WTC11 (cell line): ENCODE measurements at regions not wholly inside any gene's neighbourhood (a gene's known extent, or its start where the extent isn't known, plus 50 kb on each side); places are given as distances from the start of the nearest gene placed in this dataset.

Experiments used
- ATAC-seq: fragments of 200-7000 bp; cut with Tn5 transposase; 2 replicates; pipeline ENCODE4 v1.10.0; 2021; ENCODE audit warnings: mild to moderate bottlenecking, moderate library complexity
- CTCF ChIA-PET: fragments of 300-600 bp; sonication (Branson Sonifier 250); formaldehyde crosslinking; loops from one replicate; lab custom pipeline; 2021; ENCODE audit warnings: antibody characterized with exemption; lab: Charles Lee
- POLR2A ChIA-PET: fragments of 350-600 bp; sonication (Branson Sonifier 250); formaldehyde crosslinking; loops from one replicate; lab custom pipeline; 2021; ENCODE audit warnings: antibody characterized with exemption; lab: Charles Lee
- DNase-seq: peaks from one replicate; pipeline ENCODE4 v3.0.0; 2021; ENCODE audit warnings: low spot score
- H3K27ac Mint-ChIP-seq: 2 replicates; pipeline ENCODE4 v1.8.0; 2021; ENCODE audit warnings: mixed read lengths
- H3K27me3 Mint-ChIP-seq: 2 replicates; pipeline ENCODE4 v1.8.0; 2021; ENCODE audit warnings: low read depth, mild to moderate bottlenecking, moderate library complexity, mixed read lengths
- H3K36me3 Mint-ChIP-seq: 2 replicates; pipeline ENCODE4 v1.8.0; 2021; ENCODE audit warnings: mixed read lengths
- H3K4me1 Mint-ChIP-seq: 2 replicates; pipeline ENCODE4 v1.8.0; 2022; ENCODE audit warnings: mixed read lengths
- H3K4me3 Mint-ChIP-seq: 2 replicates; pipeline ENCODE4 v1.8.0; 2021; ENCODE audit warnings: mild to moderate bottlenecking, moderate library complexity, mixed read lengths
- H3K9me3 Mint-ChIP-seq: 2 replicates; pipeline ENCODE4 v1.8.0; 2021; ENCODE audit warnings: mixed read lengths
- ATF1 ChIP-seq: sonication (generic); formaldehyde crosslinking; IDR thresholded peaks from 2 replicates; pipeline ENCODE4 v1.8.1; 2023; ENCODE audit warnings: mild to moderate bottlenecking, moderate library complexity, missing genetic modification reagents
- ELF4 ChIP-seq: sonication (generic); formaldehyde crosslinking; IDR thresholded peaks from 2 replicates; pipeline ENCODE4 v1.8.1; 2022; ENCODE audit warnings: low read depth, mild to moderate bottlenecking, moderate library complexity, missing genetic modification reagents
- FOXP1 ChIP-seq: sonication (generic); formaldehyde crosslinking; IDR thresholded peaks from 2 replicates; pipeline ENCODE4 v1.8.0; 2022; ENCODE audit warnings: missing genetic modification reagents, mild to moderate bottlenecking, moderate library complexity, borderline replicate concordance
- GTF2I ChIP-seq: fragments of 250-450 bp; sonication (Bioruptor Pico); conservative IDR thresholded peaks from 2 replicates; pipeline ENCODE4 v1.4.0; 2021; ENCODE audit warnings: mild to moderate bottlenecking
- HMGA2 ChIP-seq: fragments of 250-450 bp; sonication (Bioruptor Pico); IDR thresholded peaks from 2 replicates; pipeline ENCODE4 v1.4.0; 2021; ENCODE audit warnings: mild to moderate bottlenecking, moderate library complexity
- HMGXB4 ChIP-seq: sonication (generic); formaldehyde crosslinking; IDR thresholded peaks from 2 replicates; pipeline ENCODE4 v1.8.1; 2023; ENCODE audit warnings: mild to moderate bottlenecking, moderate library complexity, missing genetic modification reagents
- KAT7 ChIP-seq: sonication (generic); formaldehyde crosslinking; IDR thresholded peaks from 2 replicates; pipeline ENCODE4 v1.8.1; 2023; ENCODE audit warnings: missing genetic modification reagents, mild to moderate bottlenecking, borderline replicate concordance
- MYBL2 ChIP-seq: sonication (generic); formaldehyde crosslinking; IDR thresholded peaks from 2 replicates; pipeline ENCODE4 v1.8.1; 2023; ENCODE audit warnings: mild to moderate bottlenecking, moderate library complexity, missing genetic modification reagents
- OVOL2 ChIP-seq: fragments of 250-450 bp; sonication (Bioruptor Pico); IDR thresholded peaks from 2 replicates; pipeline ENCODE4 v1.9.0; 2021; ENCODE audit warnings: mild to moderate bottlenecking, borderline replicate concordance
- SOX15 ChIP-seq: fragments of 250-450 bp; sonication (Bioruptor Pico); IDR thresholded peaks from 2 replicates; pipeline ENCODE4 v1.9.0; 2021; ENCODE audit warnings: mild to moderate bottlenecking
- TEAD1 ChIP-seq: sonication (generic); formaldehyde crosslinking; IDR thresholded peaks from 2 replicates; pipeline ENCODE4 v1.8.0; 2022; ENCODE audit warnings: mild to moderate bottlenecking, missing genetic modification reagents
- TP53 ChIP-seq: sonication (generic); formaldehyde crosslinking; IDR thresholded peaks from 2 replicates; pipeline ENCODE4 v1.8.1; 2023; ENCODE audit warnings: mild to moderate bottlenecking, missing genetic modification reagents
- ZBTB43 ChIP-seq: sonication (generic); formaldehyde crosslinking; IDR thresholded peaks from 2 replicates; pipeline ENCODE4 v1.8.1; 2023; ENCODE audit warnings: mild to moderate bottlenecking, missing genetic modification reagents
- ZNF423 ChIP-seq: fragments of 250-450 bp; sonication (Bioruptor Pico); IDR thresholded peaks from 2 replicates; pipeline ENCODE4 v2.1.2; 2022; ENCODE audit warnings: mild to moderate bottlenecking, moderate library complexity
- TF ChIP-seq, protein P1 (sequence below): sonication (generic); formaldehyde crosslinking; conservative IDR thresholded peaks from 2 replicates; pipeline ENCODE4 v1.8.1; 2022; ENCODE audit warnings: mild to moderate bottlenecking, missing genetic modification reagents
- TF ChIP-seq, protein P2 (sequence below): sonication (generic); formaldehyde crosslinking; IDR thresholded peaks from 2 replicates; pipeline ENCODE4 v1.8.1; 2022; ENCODE audit warnings: low read depth, mild to moderate bottlenecking, moderate library complexity, missing genetic modification reagents, borderline replicate concordance
- TF ChIP-seq, protein P3 (sequence below): fragments of 250-450 bp; sonication (Bioruptor Pico); IDR thresholded peaks from 2 replicates; pipeline ENCODE4 v1.9.0; 2021; ENCODE audit warnings: mild to moderate bottlenecking
- TF ChIP-seq, protein P4 (sequence below): sonication (generic); formaldehyde crosslinking; IDR thresholded peaks from 2 replicates; pipeline ENCODE4 v1.8.1; 2022; ENCODE audit warnings: mild to moderate bottlenecking, missing genetic modification reagents, moderate library complexity, borderline replicate concordance
- TF ChIP-seq, protein P5 (sequence below): fragments of 250-450 bp; sonication (Bioruptor Pico); IDR thresholded peaks from 2 replicates; pipeline ENCODE4 v1.8.0; 2021; ENCODE audit warnings: mild to moderate bottlenecking
- TF ChIP-seq, protein P6 (sequence below): sonication (generic); formaldehyde crosslinking; IDR thresholded peaks from 2 replicates; pipeline ENCODE4 v1.8.1; 2023; ENCODE audit warnings: mild to moderate bottlenecking, missing genetic modification reagents, borderline replicate concordance

DNA sequence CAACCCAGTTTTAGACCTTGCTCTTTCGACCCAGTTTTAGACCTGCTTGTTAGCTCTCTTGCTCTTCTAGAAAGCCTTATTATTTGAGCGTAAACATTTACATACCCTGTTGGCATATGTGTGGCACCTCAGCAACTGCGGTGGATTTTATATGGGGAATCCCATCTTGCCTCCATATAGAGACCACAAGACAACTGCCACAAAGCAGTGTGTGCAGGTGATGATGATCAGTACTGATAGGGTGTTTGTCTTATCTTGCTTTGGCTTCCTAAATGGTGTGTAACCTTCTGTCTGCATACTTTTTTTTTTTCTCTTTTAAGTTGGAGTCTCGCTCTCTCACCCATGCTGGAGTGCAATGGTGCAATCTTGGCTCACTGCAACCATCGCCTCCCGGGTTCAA, 1270.8 kb downstream of the MRPL39 start:
- peaks cover 25% of the 10 kb centered on the region for H3K36me3 Mint-ChIP-seq
- no peak overlapping the region for H3K4me3 Mint-ChIP-seq
- DNase-seq (no peak), ATAC-seq (no peak)
- POLR2A ChIA-PET = no interaction called here
- H3K9me3 Mint-ChIP-seq = peaks cover 40% of the 10 kb centered on the region
- no peaks in the 10 kb centered on the region for H3K4me1 Mint-ChIP-seq
- H3K27me3 Mint-ChIP-seq = peaks cover 7% of the 10 kb centered on the region; the same call in 1 of the 2 replicates
- no peak overlapping the region for H3K27ac Mint-ChIP-seq
- CTCF ChIA-PET = no interaction called here
- no peak for TF ChIP-seq HMGXB4 (CRISPR knock-in tag)
- no peak for TF ChIP-seq ZBTB43 (CRISPR knock-in tag)
- TF ChIP-seq GTF2I = no peak
- TF ChIP-seq ELF4 (CRISPR knock-in tag) = no peak
- no peak for TF ChIP-seq OVOL2 (CRISPR knock-in tag)
- TF ChIP-seq, protein P1, sequence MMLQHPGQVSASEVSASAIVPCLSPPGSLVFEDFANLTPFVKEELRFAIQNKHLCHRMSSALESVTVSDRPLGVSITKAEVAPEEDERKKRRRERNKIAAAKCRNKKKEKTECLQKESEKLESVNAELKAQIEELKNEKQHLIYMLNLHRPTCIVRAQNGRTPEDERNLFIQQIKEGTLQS (CRISPR knock-in tag) = no peak
- TF ChIP-seq HMGA2 (CRISPR knock-in tag) = no peak
- TF ChIP-seq TP53 (CRISPR knock-in tag) = no peak
- no peak for TF ChIP-seq TEAD1 (CRISPR knock-in tag)
- no peak for TF ChIP-seq KAT7 (CRISPR knock-in tag)
- TF ChIP-seq ZNF423 (CRISPR knock-in tag) = no peak
- TF ChIP-seq FOXP1 (CRISPR knock-in tag) = no peak
- TF ChIP-seq, protein P2, sequence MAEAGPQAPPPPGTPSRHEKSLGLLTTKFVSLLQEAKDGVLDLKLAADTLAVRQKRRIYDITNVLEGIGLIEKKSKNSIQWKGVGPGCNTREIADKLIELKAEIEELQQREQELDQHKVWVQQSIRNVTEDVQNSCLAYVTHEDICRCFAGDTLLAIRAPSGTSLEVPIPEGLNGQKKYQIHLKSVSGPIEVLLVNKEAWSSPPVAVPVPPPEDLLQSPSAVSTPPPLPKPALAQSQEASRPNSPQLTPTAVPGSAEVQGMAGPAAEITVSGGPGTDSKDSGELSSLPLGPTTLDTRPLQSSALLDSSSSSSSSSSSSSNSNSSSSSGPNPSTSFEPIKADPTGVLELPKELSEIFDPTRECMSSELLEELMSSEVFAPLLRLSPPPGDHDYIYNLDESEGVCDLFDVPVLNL (CRISPR knock-in tag) = no peak
- TF ChIP-seq, protein P3, sequence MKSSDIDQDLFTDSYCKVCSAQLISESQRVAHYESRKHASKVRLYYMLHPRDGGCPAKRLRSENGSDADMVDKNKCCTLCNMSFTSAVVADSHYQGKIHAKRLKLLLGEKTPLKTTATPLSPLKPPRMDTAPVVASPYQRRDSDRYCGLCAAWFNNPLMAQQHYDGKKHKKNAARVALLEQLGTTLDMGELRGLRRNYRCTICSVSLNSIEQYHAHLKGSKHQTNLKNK = no peak
- TF ChIP-seq, protein P4, sequence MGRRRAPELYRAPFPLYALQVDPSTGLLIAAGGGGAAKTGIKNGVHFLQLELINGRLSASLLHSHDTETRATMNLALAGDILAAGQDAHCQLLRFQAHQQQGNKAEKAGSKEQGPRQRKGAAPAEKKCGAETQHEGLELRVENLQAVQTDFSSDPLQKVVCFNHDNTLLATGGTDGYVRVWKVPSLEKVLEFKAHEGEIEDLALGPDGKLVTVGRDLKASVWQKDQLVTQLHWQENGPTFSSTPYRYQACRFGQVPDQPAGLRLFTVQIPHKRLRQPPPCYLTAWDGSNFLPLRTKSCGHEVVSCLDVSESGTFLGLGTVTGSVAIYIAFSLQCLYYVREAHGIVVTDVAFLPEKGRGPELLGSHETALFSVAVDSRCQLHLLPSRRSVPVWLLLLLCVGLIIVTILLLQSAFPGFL (CRISPR knock-in tag) = no peak
- TF ChIP-seq, protein P5, sequence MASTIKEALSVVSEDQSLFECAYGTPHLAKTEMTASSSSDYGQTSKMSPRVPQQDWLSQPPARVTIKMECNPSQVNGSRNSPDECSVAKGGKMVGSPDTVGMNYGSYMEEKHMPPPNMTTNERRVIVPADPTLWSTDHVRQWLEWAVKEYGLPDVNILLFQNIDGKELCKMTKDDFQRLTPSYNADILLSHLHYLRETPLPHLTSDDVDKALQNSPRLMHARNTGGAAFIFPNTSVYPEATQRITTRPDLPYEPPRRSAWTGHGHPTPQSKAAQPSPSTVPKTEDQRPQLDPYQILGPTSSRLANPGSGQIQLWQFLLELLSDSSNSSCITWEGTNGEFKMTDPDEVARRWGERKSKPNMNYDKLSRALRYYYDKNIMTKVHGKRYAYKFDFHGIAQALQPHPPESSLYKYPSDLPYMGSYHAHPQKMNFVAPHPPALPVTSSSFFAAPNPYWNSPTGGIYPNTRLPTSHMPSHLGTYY (CRISPR knock-in tag) = no peak
- TF ChIP-seq MYBL2 (CRISPR knock-in tag) = no peak
- TF ChIP-seq SOX15 (CRISPR knock-in tag) = no peak
- TF ChIP-seq, protein P6, sequence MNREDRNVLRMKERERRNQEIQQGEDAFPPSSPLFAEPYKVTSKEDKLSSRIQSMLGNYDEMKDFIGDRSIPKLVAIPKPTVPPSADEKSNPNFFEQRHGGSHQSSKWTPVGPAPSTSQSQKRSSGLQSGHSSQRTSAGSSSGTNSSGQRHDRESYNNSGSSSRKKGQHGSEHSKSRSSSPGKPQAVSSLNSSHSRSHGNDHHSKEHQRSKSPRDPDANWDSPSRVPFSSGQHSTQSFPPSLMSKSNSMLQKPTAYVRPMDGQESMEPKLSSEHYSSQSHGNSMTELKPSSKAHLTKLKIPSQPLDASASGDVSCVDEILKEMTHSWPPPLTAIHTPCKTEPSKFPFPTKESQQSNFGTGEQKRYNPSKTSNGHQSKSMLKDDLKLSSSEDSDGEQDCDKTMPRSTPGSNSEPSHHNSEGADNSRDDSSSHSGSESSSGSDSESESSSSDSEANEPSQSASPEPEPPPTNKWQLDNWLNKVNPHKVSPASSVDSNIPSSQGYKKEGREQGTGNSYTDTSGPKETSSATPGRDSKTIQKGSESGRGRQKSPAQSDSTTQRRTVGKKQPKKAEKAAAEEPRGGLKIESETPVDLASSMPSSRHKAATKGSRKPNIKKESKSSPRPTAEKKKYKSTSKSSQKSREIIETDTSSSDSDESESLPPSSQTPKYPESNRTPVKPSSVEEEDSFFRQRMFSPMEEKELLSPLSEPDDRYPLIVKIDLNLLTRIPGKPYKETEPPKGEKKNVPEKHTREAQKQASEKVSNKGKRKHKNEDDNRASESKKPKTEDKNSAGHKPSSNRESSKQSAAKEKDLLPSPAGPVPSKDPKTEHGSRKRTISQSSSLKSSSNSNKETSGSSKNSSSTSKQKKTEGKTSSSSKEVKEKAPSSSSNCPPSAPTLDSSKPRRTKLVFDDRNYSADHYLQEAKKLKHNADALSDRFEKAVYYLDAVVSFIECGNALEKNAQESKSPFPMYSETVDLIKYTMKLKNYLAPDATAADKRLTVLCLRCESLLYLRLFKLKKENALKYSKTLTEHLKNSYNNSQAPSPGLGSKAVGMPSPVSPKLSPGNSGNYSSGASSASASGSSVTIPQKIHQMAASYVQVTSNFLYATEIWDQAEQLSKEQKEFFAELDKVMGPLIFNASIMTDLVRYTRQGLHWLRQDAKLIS (CRISPR knock-in tag) = no peak
- TF ChIP-seq ATF1 (CRISPR knock-in tag) = no peak
